Gastroesophageal sphincter (tissue), 4 donors: ENCODE measurements at regions not wholly inside any gene's neighbourhood (a gene's known extent, or its start where the extent isn't known, plus 50 kb on each side); places are given as distances from the start of the nearest gene placed in this dataset.
A peak's percentile ranks its signal among the peaks of the same experiment; 100 is the strongest.

Experiments used
- ATAC-seq: fragments of 150-250 bp; one replicate; pipeline ENCODE4 v1.9.1; 2016; ENCODE audit warnings: mild to moderate bottlenecking, moderate library complexity
- H3K27ac ChIP-seq, 4 donors: fragments of 200-600 bp; sonication (generic) in 3 of 4; 1 replicate in 3 of 4; 2 replicates in 1 of 4; pipeline ENCODE4 v1.5.1; 2016 to 2019
- H3K27me3 ChIP-seq: fragments of 200-600 bp; sonication (generic); one replicate; pipeline ENCODE4 v1.5.1; 2019
- H3K36me3 ChIP-seq, 2 donors: fragments of 200-600 bp; sonication (generic); one replicate each; pipeline ENCODE4 v1.5.1; 2019; ENCODE audit warnings: control low read depth in 1 of 2
- H3K4me1 ChIP-seq, 3 donors: fragments of 200-600 bp; sonication (generic); 1 replicate in 2 of 3; 2 replicates in 1 of 3; pipeline ENCODE4 v1.5.1; 2016 to 2019; ENCODE audit warnings: control low read depth in 2 of 3
- H3K4me3 ChIP-seq, 2 donors: fragments of 200-600 bp; sonication (generic); one replicate each; pipeline ENCODE4 v1.5.1; 2019; ENCODE audit warnings: mild to moderate bottlenecking in 1 of 2, moderate library complexity in 1 of 2
- H3K9me3 ChIP-seq, 3 donors: fragments of 200-600 bp; sonication (generic); one replicate each; pipeline ENCODE4 v1.5.1; 2017 to 2019; ENCODE audit warnings: control low read depth in 2 of 3
- CTCF ChIP-seq, 4 experiments: fragments of 200-600 bp in 2 of 4; fragments of 450-650 bp in 2 of 4; sonication (generic) in 1 of 4; IDR thresholded peaks; one replicate each; pipeline ENCODE4 v1.5.1; 2017 to 2019; ENCODE audit warnings: antibody characterized with exemption in 4 of 4, mild to moderate bottlenecking in 2 of 4, moderate library complexity in 2 of 4
- EP300 ChIP-seq: sonication (generic); formaldehyde crosslinking; IDR thresholded peaks from one replicate; pipeline ENCODE4 v1.6.1; 2017; ENCODE audit warnings: antibody characterized with exemption, mild to moderate bottlenecking
- POLR2A ChIP-seq, 2 donors: fragments of 450-650 bp; IDR thresholded peaks; one replicate each; pipeline ENCODE4 v1.6.1; 2017; ENCODE audit warnings: antibody characterized with exemption in 2 of 2, mild to moderate bottlenecking in 2 of 2, moderate library complexity in 1 of 2
- POLR2AphosphoS5 ChIP-seq: sonication (generic); formaldehyde crosslinking; IDR thresholded peaks from one replicate; pipeline ENCODE4 v1.6.1; 2017; ENCODE audit warnings: antibody characterized with exemption
- WGBS, 2 donors: methylation state at CpG; one replicate each; pipeline ENCODE4 v1.1.5; 2018; ENCODE audit warnings: low coverage in 1 of 2; 5-methylcytosine and 5-hydroxymethylcytosine counted together

- no peak for ATAC-seq
- no peaks in the 10 kb centered on the region for H3K36me3 ChIP-seq
- H3K4me3 ChIP-seq, result no peak overlapping the region
- no peaks in the 10 kb centered on the region for H3K9me3 ChIP-seq
- TF ChIP-seq POLR2AphosphoS5, result no peak
- no peak for TF ChIP-seq EP300
- no peak for TF ChIP-seq CTCF (IDR thresholded peaks at IDR 0.05)
- no peak for TF ChIP-seq POLR2A (IDR thresholded peaks at IDR 0.05)
- no peaks in the 10 kb centered on the region for H3K27me3 ChIP-seq
- H3K27ac ChIP-seq, result peak overlapping the region in 2 of 4 donors; percentile 33 to 43
- WGBS, 2 donors, result 83 to 100% methylated on average over 1 to 2 of the region's 2 CpGs
- H3K4me1 ChIP-seq, result peaks cover 10 to 43% (median 14%) of the 10 kb centered on the region in 3 donors
Observed at GRCh38 chr11:121886996-121887395, 229.0 kb downstream of the BLID start.

DNA sequence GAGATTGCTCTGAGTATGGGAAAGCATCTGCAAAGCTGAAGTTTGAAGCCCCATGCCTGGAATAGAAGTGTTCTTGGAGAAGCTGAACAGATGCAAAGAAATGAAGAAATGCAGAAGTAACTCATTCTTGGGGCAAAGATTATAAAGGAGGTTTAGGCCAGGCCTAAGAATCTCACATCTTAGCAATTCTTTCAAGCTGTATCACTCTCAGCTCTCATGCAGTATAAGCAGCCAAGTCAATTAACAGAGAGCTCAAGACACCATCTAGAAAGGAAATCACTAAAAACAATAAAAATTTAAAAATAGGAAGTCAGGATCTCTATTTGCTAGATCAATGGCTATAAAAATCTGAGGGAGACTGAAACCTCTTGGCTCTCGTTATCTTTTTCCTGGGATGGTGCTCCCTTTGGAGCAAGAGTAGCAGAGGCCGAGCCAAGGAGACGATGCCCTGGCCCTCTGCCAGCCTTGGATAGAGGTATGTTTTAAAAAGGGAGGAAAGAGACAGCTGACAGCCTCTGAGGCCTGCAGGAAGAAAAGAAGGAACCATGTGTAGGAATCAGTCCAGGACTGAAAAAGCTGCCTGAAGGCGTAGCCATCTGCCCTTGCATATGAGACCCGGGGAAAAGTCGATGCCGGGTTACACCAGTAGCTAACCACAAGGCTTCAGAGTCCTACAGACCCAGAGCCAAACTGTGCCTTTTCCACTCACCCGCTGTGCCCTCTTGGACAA lies 229.8 kb downstream of the BLID start:
- no peak overlapping the region for H3K4me3 ChIP-seq
- 0 to 18% methylated on average over 4 to 8 of the region's 8 CpGs for WGBS, 2 donors
- no peak for TF ChIP-seq EP300
- no peak for TF ChIP-seq CTCF (IDR thresholded peaks at IDR 0.05)
- TF ChIP-seq POLR2A (IDR thresholded peaks at IDR 0.05), result no peak
- peak; percentile 33 for ATAC-seq
- H3K4me1 ChIP-seq, result peaks cover 7 to 34% (median 8%) of the 10 kb centered on the region in 3 donors
- no peaks in the 10 kb centered on the region for H3K9me3 ChIP-seq
- H3K36me3 ChIP-seq, result no peaks in the 10 kb centered on the region
- H3K27me3 ChIP-seq, result no peaks in the 10 kb centered on the region
- H3K27ac ChIP-seq, result peak overlapping the region in 3 of 4 donors; percentile 33 to 43 (median 36)

DNA sequence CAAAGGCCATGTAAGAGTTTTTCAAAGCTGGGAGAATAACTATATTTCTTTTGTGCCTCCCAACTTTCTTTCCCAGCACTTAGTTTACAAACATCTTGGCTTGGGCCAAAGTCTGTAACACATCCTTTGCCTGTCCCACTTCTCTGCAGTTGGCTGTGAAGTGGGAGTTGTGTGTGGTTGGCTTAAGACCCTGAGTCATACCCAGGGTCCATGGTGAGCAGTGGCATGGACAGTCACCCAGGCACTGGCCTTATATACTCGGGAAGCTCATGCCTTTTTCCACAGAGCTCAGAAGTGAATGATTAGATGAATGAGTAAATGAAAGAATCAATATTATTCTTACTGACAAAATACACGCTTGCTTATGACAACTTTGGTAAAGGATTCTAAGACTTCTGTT lies 231.4 kb downstream of the BLID start:
- H3K9me3 ChIP-seq, result no peaks in the 10 kb centered on the region
- TF ChIP-seq POLR2A (IDR thresholded peaks at IDR 0.05) (no peak), CTCF (IDR thresholded peaks at IDR 0.05) (no peak), EP300 (no peak), POLR2AphosphoS5 (no peak)
- no peak overlapping the region for H3K4me3 ChIP-seq
- WGBS, 2 donors, result 100% methylated on average over 1 to 2 of the region's 2 CpGs
- H3K27ac ChIP-seq, result no peak overlapping the region
- H3K27me3 ChIP-seq, result no peaks in the 10 kb centered on the region
- ATAC-seq, result no peak
- peaks cover 2 to 21% (median 7%) of the 10 kb centered on the region in 3 donors for H3K4me1 ChIP-seq
- H3K36me3 ChIP-seq, result no peaks in the 10 kb centered on the region

- no peaks in the 10 kb centered on the region for H3K9me3 ChIP-seq
- ATAC-seq, result no peak
- TF ChIP-seq POLR2AphosphoS5 (no peak), EP300 (no peak), POLR2A (IDR thresholded peaks at IDR 0.05) (no peak), CTCF (IDR thresholded peaks at IDR 0.05) (no peak)
- 83 to 88% methylated on average over 4 of the region's 4 CpGs for WGBS, 2 donors
- H3K27ac ChIP-seq, result no peak overlapping the region
- no peaks in the 10 kb centered on the region for H3K36me3 ChIP-seq
- no peak overlapping the region for H3K4me3 ChIP-seq
- H3K27me3 ChIP-seq, result no peaks in the 10 kb centered on the region
- peaks cover 2 to 14% (median 7%) of the 10 kb centered on the region in 3 donors for H3K4me1 ChIP-seq
Observed at GRCh38 chr11:121881806-121882205, 234.2 kb downstream of the BLID start.

GRCh38 chr11:121877152-121877551 lies 238.9 kb downstream of the BLID start:
- Histone ChIP-seq H3K9me3 (no peaks in the 10 kb centered on the region), H3K4me3 (no peak overlapping the region), H3K27me3 (no peaks in the 10 kb centered on the region), H3K36me3 (no peaks in the 10 kb centered on the region), H3K27ac (no peak overlapping the region), H3K4me1 (peaks cover 0 to 19% (median 0%) of the 10 kb centered on the region in 3 donors)
- no peak for TF ChIP-seq POLR2AphosphoS5
- no peak for TF ChIP-seq CTCF (IDR thresholded peaks at IDR 0.05)
- TF ChIP-seq EP300, result no peak
- TF ChIP-seq POLR2A (IDR thresholded peaks at IDR 0.05), result no peak
- ATAC-seq, result no peak
- WGBS, 2 donors, result 84 to 92% methylated on average over 6 of the region's 6 CpGs
